ENCODE measurements at regions not wholly inside any gene's neighbourhood (a gene's known extent, or its start where the extent isn't known, plus 50 kb on each side); places are given as distances from the start of the nearest gene placed in this dataset.

DNA sequence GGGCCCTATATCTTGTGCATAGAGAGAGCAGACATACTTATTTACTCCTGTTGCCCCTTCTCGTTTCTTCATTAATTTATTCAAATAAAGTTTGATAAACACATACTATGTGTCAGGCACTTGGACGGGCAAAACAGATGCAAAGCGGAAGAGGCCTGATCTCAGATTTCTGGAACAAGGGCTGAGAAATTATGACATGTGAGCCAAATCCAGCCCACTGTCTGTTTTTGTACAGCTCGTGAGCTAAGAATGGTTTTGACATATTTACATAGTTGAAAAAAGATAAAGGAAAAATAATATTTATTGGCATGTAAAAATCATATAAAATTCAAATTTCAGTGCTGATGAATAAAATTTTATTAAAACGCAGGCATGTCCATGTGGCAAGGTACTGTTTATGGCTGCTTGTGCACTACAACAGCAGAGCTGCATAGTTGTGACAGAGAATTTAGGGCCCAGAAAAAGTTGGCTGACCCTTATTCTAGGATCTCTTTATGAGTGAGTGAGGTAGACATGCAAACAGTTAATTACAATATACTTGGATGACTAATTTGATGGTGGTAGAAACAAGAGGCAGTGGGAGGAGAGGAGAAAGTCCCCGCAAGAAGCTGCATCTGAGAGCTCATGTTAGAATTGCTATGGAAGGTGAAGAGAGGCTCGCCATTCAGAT is 68.1 kb upstream of the ITPRID1 start:
- no peak for TF ChIP-seq CTCF (IDR thresholded peaks at IDR 0.05; ENCODE audit: insufficient read depth, low read depth, low read length)
- H3K4me3 ChIP-seq (ENCODE audit: low read depth, low read length): no peak overlapping the region
- DNase-seq (ENCODE audit: low read depth): no peak

- H3K4me3 ChIP-seq (ENCODE audit: low read depth, low read length): no peak overlapping the region
- DNase-seq (ENCODE audit: low read depth): no peak
- TF ChIP-seq CTCF (IDR thresholded peaks at IDR 0.05; ENCODE audit: insufficient read depth, low read depth, low read length): no peak
Measured at GRCh38 chr7:31448649-31449048, 65.2 kb upstream of the ITPRID1 start.

DNA sequence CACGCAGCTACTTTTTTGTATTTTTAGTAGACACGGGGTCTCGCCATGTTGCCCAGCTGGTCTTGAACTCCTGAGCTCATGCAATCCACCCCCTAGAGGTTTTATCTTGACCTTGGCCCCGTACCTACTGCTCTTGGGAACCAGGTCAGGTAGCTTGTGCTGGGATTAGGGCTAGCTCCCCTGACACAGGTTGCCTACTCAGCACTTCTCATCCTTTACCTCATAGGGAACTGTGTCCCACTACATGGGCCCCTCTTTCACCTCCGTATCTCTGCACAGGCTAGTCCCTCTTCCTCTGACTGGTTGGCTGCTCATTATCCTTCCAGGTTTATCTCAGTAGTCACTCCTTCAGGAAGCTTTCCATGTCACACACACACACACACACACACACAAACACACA is 58.0 kb upstream of the ITPRID1 start:
- H3K4me3 ChIP-seq (ENCODE audit: low read depth, low read length): no peak overlapping the region
- TF ChIP-seq CTCF (IDR thresholded peaks at IDR 0.05; ENCODE audit: insufficient read depth, low read depth, low read length): no peak
- no peak for DNase-seq (ENCODE audit: low read depth)

DNA sequence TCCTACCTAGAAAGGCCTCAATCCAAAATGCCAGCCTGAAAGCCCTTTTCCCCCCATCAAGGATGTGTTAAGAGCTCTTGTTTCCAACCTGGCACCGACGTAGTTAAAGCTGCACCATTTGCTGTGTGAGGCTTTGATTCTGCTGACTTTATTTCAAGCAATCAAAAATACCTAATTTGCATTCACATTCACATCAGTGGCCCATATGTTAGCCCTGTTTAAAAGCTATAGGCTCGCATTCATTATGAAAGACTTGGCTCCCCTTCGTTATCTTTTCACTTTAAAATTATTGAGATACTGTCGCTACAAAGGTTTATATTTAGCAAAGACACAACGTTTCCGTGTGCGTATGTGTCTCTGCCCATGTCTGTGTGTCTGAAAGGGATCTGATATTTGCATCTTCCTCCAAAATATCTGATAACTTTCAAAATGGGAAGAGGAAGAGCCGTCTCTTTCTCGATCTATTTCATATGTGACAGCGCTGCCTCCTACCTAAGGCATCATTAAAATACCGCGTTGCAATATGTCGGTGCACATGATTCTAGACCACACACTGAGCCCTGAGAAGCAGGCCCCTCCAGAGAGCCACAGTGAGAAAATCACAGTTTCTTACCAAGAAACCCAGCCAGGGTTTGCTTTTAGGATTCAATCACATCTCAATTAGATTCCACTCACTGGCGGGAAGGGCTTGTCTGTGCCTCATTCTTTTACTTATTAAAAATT is 57.1 kb upstream of the ITPRID1 start:
- TF ChIP-seq CTCF (IDR thresholded peaks at IDR 0.05; ENCODE audit: insufficient read depth, low read depth, low read length): no peak
- DNase-seq (ENCODE audit: low read depth): no peak
- no peak overlapping the region for H3K4me3 ChIP-seq (ENCODE audit: low read depth, low read length)

- H3K4me3 ChIP-seq (ENCODE audit: low read depth, low read length): no peak overlapping the region
- no peak for DNase-seq (ENCODE audit: low read depth)
- no peak for TF ChIP-seq CTCF (IDR thresholded peaks at IDR 0.05; ENCODE audit: insufficient read depth, low read depth, low read length)
Measured at GRCh38 chr7:31457551-31457950, 56.3 kb upstream of the ITPRID1 start.

GRCh38 chr7:31458203-31458602 is 55.7 kb upstream of the ITPRID1 start:
- no peak for TF ChIP-seq CTCF (IDR thresholded peaks at IDR 0.05; ENCODE audit: insufficient read depth, low read depth, low read length)
- no peak for DNase-seq (ENCODE audit: low read depth)
- no peak overlapping the region for H3K4me3 ChIP-seq (ENCODE audit: low read depth, low read length)
